Panc1 (cell line): ENCODE measurements at regions not wholly inside any gene's neighbourhood (a gene's known extent, or its start where the extent isn't known, plus 50 kb on each side); places are given as distances from the start of the nearest gene placed in this dataset.

ENCODE experiments used
- ATAC-seq: fragments of 200-7000 bp; cut with Tn5 transposase; 2 replicates; pipeline ENCODE4 v1.9.1; 2020; ENCODE audit warnings: mild to moderate bottlenecking, moderate library complexity
- BruUV-seq: library from RNA; stranded (reverse); fragments of 400-500 nt; replicated peaks from 2 replicates; lab custom pipeline; 2021; lab: Mats Ljungman, UMichigan
- CTCF ChIA-PET: fragments of 300-600 bp; sonication (Branson Sonifier 250); formaldehyde crosslinking; loops from one replicate; lab custom pipeline; 2022; ENCODE audit warnings: antibody characterized with exemption; lab: Charles Lee
- POLR2A ChIA-PET: fragments of 300-600 bp; sonication (Branson Sonifier 250); formaldehyde crosslinking; loops from one replicate; lab custom pipeline; 2022; ENCODE audit warnings: antibody characterized with exemption; lab: Charles Lee
- DNase-seq: peaks from one replicate; pipeline ENCODE4 v3.0.0-alpha.2; 2010; ENCODE audit warnings: low read depth, low spot score
- H3K27ac ChIP-seq: 2 replicates; pipeline ENCODE4 v1.5.1; 2011; ENCODE audit warnings: mild to moderate bottlenecking, low read length, inconsistent platforms
- H3K27me3 ChIP-seq: fragments of 200-500 bp; sonication (Bioruptor generic); 2 replicates; pipeline ENCODE4 v1.6.0; 2014; ENCODE audit warnings: low read length, inconsistent platforms; ENCODE audit not compliant: control insufficient read depth, insufficient read depth
- H3K36me3 ChIP-seq: fragments of 200-500 bp; sonication (Bioruptor generic); 2 replicates; pipeline ENCODE4 v1.5.1; 2014; ENCODE audit warnings: inconsistent platforms, mild to moderate bottlenecking, low read length, moderate library complexity; ENCODE audit not compliant: control insufficient read depth, insufficient read depth
- H3K4me1 ChIP-seq: 2 replicates; pipeline ENCODE4 v1.5.1; 2011; ENCODE audit warnings: inconsistent platforms, mild to moderate bottlenecking, low read length, moderate library complexity; ENCODE audit not compliant: control insufficient read depth, insufficient read depth
- H3K4me3 ChIP-seq, 2 experiments: 2 replicates each; pipeline ENCODE4 v1.5.1; 2011 to 2012; ENCODE audit warnings: low read depth in 2 of 2, low read length in 2 of 2, mild to moderate bottlenecking in 2 of 2, inconsistent platforms in 1 of 2, moderate library complexity in 1 of 2
- H3K9me3 ChIP-seq: fragments of 200-500 bp; sonication (Bioruptor generic); 2 replicates; pipeline ENCODE4 v1.5.1; 2014; ENCODE audit warnings: low read depth, mild to moderate bottlenecking, inconsistent platforms, low read length, moderate library complexity; ENCODE audit not compliant: control insufficient read depth, insufficient read depth
- CTCF ChIP-seq: fragments of 450-650 bp; IDR thresholded peaks from 2 replicates; pipeline ENCODE4 v1.5.1; 2017; ENCODE audit warnings: mild to moderate bottlenecking
- POLR2AphosphoS5 ChIP-seq: IDR thresholded peaks from 2 replicates; pipeline ENCODE4 v1.6.1; 2012; ENCODE audit warnings: mild to moderate bottlenecking, low read depth, low read length, moderate library complexity
- SIN3A ChIP-seq: IDR thresholded peaks from 2 replicates; pipeline ENCODE4 v1.6.1; 2012; ENCODE audit warnings: low read depth, mild to moderate bottlenecking, low read length, moderate library complexity, borderline replicate concordance; ENCODE audit not compliant: insufficient read depth
- TCF7L2 ChIP-seq: IDR thresholded peaks from 2 replicates; pipeline ENCODE4 v1.6.1; 2011; ENCODE audit warnings: mild to moderate bottlenecking, low read depth, low read length, inconsistent platforms
- in situ Hi-C: cut with HindIII; loops from 2 replicates; pipeline ENCODE4 v1.10.0; 2016; ENCODE audit warnings: low sequenced_read_pairs, low pct_unique_long_range_greater_than_20kb
- intact Hi-C: fragments of 100-400 bp; cut with micrococcal nuclease; formaldehyde crosslinking; loops from one replicate; pipeline ENCODE4 v1.10.0; 2022; ENCODE audit not compliant: unreplicated experiment
- TF ChIP-seq, protein P1 (sequence below), 2 experiments: IDR thresholded peaks; 2 replicates each; pipeline ENCODE4 v1.6.1; 2011 to 2012; ENCODE audit warnings: low read depth in 2 of 2, control low read depth in 1 of 2, low read length in 1 of 2, mild to moderate bottlenecking in 1 of 2, moderate library complexity in 1 of 2; ENCODE audit not compliant: insufficient read depth in 1 of 2

- in situ Hi-C loops = no loop called here
- CTCF ChIA-PET = no interaction called here
Observed at GRCh38 chr6:19039287-19039686, 652.1 kb downstream of the RNF144B start.

GRCh38 chr6:19041906-19042305 lies 654.8 kb downstream of the RNF144B start:
- no peak overlapping the region for H3K4me3 ChIP-seq
- no peak for DNase-seq
- ChIA-PET POLR2A (no interaction called here), CTCF (no interaction called here)
- no peaks in the 10 kb centered on the region for H3K27me3 ChIP-seq
- TF ChIP-seq TCF7L2 (no peak), POLR2AphosphoS5 (no peak), SIN3A (no peak), CTCF (no peak)
- TF ChIP-seq, protein P1, sequence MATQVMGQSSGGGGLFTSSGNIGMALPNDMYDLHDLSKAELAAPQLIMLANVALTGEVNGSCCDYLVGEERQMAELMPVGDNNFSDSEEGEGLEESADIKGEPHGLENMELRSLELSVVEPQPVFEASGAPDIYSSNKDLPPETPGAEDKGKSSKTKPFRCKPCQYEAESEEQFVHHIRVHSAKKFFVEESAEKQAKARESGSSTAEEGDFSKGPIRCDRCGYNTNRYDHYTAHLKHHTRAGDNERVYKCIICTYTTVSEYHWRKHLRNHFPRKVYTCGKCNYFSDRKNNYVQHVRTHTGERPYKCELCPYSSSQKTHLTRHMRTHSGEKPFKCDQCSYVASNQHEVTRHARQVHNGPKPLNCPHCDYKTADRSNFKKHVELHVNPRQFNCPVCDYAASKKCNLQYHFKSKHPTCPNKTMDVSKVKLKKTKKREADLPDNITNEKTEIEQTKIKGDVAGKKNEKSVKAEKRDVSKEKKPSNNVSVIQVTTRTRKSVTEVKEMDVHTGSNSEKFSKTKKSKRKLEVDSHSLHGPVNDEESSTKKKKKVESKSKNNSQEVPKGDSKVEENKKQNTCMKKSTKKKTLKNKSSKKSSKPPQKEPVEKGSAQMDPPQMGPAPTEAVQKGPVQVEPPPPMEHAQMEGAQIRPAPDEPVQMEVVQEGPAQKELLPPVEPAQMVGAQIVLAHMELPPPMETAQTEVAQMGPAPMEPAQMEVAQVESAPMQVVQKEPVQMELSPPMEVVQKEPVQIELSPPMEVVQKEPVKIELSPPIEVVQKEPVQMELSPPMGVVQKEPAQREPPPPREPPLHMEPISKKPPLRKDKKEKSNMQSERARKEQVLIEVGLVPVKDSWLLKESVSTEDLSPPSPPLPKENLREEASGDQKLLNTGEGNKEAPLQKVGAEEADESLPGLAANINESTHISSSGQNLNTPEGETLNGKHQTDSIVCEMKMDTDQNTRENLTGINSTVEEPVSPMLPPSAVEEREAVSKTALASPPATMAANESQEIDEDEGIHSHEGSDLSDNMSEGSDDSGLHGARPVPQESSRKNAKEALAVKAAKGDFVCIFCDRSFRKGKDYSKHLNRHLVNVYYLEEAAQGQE (IDR thresholded peaks at IDR 0.05; ENCODE audit: insufficient read depth in 1 of 2, low read depth in 2 of 2, low read length in 1 of 2) = no peak
- no peak overlapping the region for H3K27ac ChIP-seq
- intact Hi-C loops (no loop called here), in situ Hi-C loops (no loop called here)
- H3K4me1 ChIP-seq = no peaks in the 10 kb centered on the region
- H3K36me3 ChIP-seq = no peaks in the 10 kb centered on the region
- no TSS peak for BruUV-seq
- no peak for ATAC-seq
- no peaks in the 10 kb centered on the region for H3K9me3 ChIP-seq

More at GRCh38 chr6:19039287-19039686, 652.1 kb downstream of the RNF144B start:
- Histone ChIP-seq H3K36me3 (no peaks in the 10 kb centered on the region), H3K27ac (no peak overlapping the region), H3K4me1 (no peaks in the 10 kb centered on the region), H3K27me3 (no peaks in the 10 kb centered on the region), H3K4me3 (no peak overlapping the region), H3K9me3 (no peaks in the 10 kb centered on the region)
- POLR2A ChIA-PET = no interaction called here
- intact Hi-C loops = no loop called here
- no peak for DNase-seq
- no peak for ATAC-seq
- no TSS peak for BruUV-seq
- TF ChIP-seq, protein P1 (IDR thresholded peaks at IDR 0.05; ENCODE audit: insufficient read depth in 1 of 2, low read depth in 2 of 2, low read length in 1 of 2) = no peak
- TF ChIP-seq POLR2AphosphoS5 (no peak), TCF7L2 (no peak), CTCF (no peak), SIN3A (no peak)
